K562 (cell line): ENCODE measurements at regions not wholly inside any gene's neighbourhood (a gene's known extent, or its start where the extent isn't known, plus 50 kb on each side); places are given as distances from the start of the nearest gene placed in this dataset.

ENCODE experiments used
- CHCHD3 ChIP-seq: fragments of 250-450 bp; sonication (Bioruptor Pico); IDR thresholded peaks from 2 replicates; pipeline ENCODE4 v2.1.2; 2022; ENCODE audit warnings: mild to moderate bottlenecking
- CTBP1 ChIP-seq: fragments of 450-650 bp; IDR thresholded peaks from 2 replicates; pipeline ENCODE4 v1.6.1; 2016; ENCODE audit warnings: borderline replicate concordance
- DPF2 ChIP-seq: fragments of 450-650 bp; IDR thresholded peaks from 2 replicates; pipeline ENCODE4 v1.6.1; 2016
- EGR1 ChIP-seq: fragments of 450-650 bp; conservative IDR thresholded peaks from 2 replicates; pipeline ENCODE4 v1.6.1; 2017; ENCODE audit warnings: mild to moderate bottlenecking
- FOSL1 ChIP-seq: fragments of 200-800 bp; sonication (Bioruptor generic); conservative IDR thresholded peaks from 2 replicates; pipeline ENCODE4 v1.6.1; 2016; ENCODE audit warnings: missing genetic modification characterization, missing compliant biosample characterization
- FUS ChIP-seq: fragments of 200-400 bp; formaldehyde crosslinking; optimal IDR thresholded peaks from 2 replicates; pipeline ENCODE3; 2017; ENCODE audit warnings: low read depth, low read length
- HDAC2 ChIP-seq: fragments of 450-650 bp; IDR thresholded peaks from 2 replicates; pipeline ENCODE4 v1.6.1; 2016; ENCODE audit warnings: mild to moderate bottlenecking
- HMG20B ChIP-seq: fragments of 250-450 bp; sonication (Bioruptor Pico); IDR thresholded peaks from 2 replicates; pipeline ENCODE4 v1.5.0; 2021; ENCODE audit warnings: mild to moderate bottlenecking
- HNRNPH1 ChIP-seq: fragments of 200-400 bp; formaldehyde crosslinking; optimal IDR thresholded peaks from 2 replicates; pipeline ENCODE3; 2017; ENCODE audit warnings: low read depth, mild to moderate bottlenecking, low read length, moderate library complexity
- KHSRP ChIP-seq: fragments of 450-650 bp; IDR thresholded peaks from 2 replicates; pipeline ENCODE4 v1.6.1; 2017
- KLF16 ChIP-seq: IDR thresholded peaks from 2 replicates; pipeline ENCODE4 v1.6.1; 2016; ENCODE audit warnings: antibody characterized with exemption
- MCM7 ChIP-seq, 2 experiments: fragments of 450-650 bp; IDR thresholded peaks; 2 replicates each; pipeline ENCODE4 v1.6.1; 2016 to 2018
- NUFIP1 ChIP-seq: fragments of 450-650 bp; IDR thresholded peaks from 2 replicates; pipeline ENCODE4 v1.6.1; 2018; ENCODE audit not compliant: partially characterized antibody
- PCBP1 ChIP-seq: fragments of 200-400 bp; formaldehyde crosslinking; IDR thresholded peaks from 2 replicates; pipeline ENCODE4 v1.6.1; 2018; ENCODE audit warnings: mild to moderate bottlenecking, low read depth, low read length; ENCODE audit not compliant: poor library complexity, severe bottlenecking
- PHF20 ChIP-seq: fragments of 450-650 bp; IDR thresholded peaks from 2 replicates; pipeline ENCODE4 v1.6.1; 2018; ENCODE audit not compliant: partially characterized antibody
- PML ChIP-seq: IDR thresholded peaks from 2 replicates; pipeline ENCODE4 v1.6.1; 2012; ENCODE audit warnings: low read length, inconsistent platforms
- RBM17 ChIP-seq: fragments of 200-400 bp; formaldehyde crosslinking; IDR thresholded peaks from 2 replicates; pipeline ENCODE4 v1.6.1; 2017; ENCODE audit warnings: low read depth, mild to moderate bottlenecking, low read length, borderline replicate concordance
- RFX5 ChIP-seq: IDR thresholded peaks from 2 replicates; pipeline ENCODE4 v1.6.1; 2011; ENCODE audit warnings: low read depth, mild to moderate bottlenecking, improper control_type of control experiment, low read length
- SAFB ChIP-seq: fragments of 200-400 bp; formaldehyde crosslinking; IDR thresholded peaks from 2 replicates; pipeline ENCODE4 v1.6.1; 2017; ENCODE audit warnings: low read depth, low read length, borderline replicate concordance
- SMAD1 ChIP-seq: fragments of 150-350 bp; IDR thresholded peaks from 2 replicates; pipeline ENCODE4 v1.6.1; 2014; ENCODE audit warnings: low read length, low read depth; ENCODE audit not compliant: partially characterized antibody
- SMARCA4 ChIP-seq: fragments of 450-650 bp; IDR thresholded peaks from 2 replicates; pipeline ENCODE4 v1.6.1; 2016
- SP1 ChIP-seq: sonication (generic); formaldehyde crosslinking; IDR thresholded peaks from 2 replicates; pipeline ENCODE4 v1.8.1; 2022; ENCODE audit warnings: mild to moderate bottlenecking, missing genetic modification reagents
- STAT5B ChIP-seq: fragments of 250-450 bp; sonication (Bioruptor Pico); IDR thresholded peaks from 2 replicates; pipeline ENCODE4 v1.8.0; 2021; ENCODE audit warnings: mild to moderate bottlenecking, inconsistent platforms
- TRIM24 ChIP-seq, 2 experiments: fragments of 450-650 bp; IDR thresholded peaks; 2 replicates each; pipeline ENCODE4 v1.6.1; 2016
- ZBED1 ChIP-seq: IDR thresholded peaks from 2 replicates; pipeline ENCODE4 v1.6.1; 2014
- TF ChIP-seq, protein P1 (sequence below): fragments of 250-450 bp; sonication (Bioruptor Pico); IDR thresholded peaks from 2 replicates; pipeline ENCODE4 v1.8.0; 2022; ENCODE audit warnings: inconsistent platforms
- TF ChIP-seq, protein P2 (sequence below): fragments of 150-350 bp; conservative IDR thresholded peaks from 2 replicates; pipeline ENCODE4 v1.6.1; 2014; ENCODE audit warnings: low read length

DNA sequence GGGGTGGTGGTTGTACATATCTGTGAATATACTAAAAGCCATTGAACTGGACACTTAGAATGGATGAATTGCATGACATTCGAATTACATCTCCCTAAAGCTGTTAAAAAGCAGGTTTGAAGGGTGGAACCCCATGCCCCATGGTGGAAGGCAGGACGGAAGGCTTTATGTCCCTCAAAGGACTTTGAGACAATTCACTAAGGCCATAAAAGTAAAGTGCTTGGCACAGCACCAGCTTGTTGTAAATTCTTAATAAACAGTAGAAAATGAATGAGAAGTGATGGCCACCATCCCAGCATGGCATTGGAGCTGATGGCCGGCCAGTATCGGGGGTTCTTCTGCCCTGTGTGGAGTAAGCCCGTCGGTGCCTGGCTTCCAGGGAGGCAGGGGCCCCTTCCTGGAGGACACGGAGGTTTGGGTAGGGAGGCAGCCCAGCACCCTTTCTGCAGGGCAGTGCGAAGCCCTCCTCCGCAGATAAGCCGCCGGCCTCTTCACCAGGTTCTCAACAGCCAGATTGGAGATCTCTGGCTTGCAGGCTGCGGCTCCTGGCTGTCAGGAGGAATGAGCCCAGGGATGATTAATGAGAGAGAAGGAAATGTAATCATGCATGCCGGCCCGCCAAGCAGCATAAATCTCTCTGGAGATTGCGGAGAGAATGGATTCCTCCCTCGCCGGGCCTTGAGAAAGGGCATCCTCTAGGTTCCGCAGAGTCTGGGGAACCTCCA, 346.9 kb downstream of the FOXL1 start (continued):
- no peak for TF ChIP-seq STAT5B (CRISPR knock-in tag)
- no peak for TF ChIP-seq SAFB
- peak; percentile 73; the same call in 1 of the 2 replicates for TF ChIP-seq KLF16
- TF ChIP-seq NUFIP1 = no peak
- no peak for TF ChIP-seq HMG20B (CRISPR knock-in tag)
- no peak for TF ChIP-seq SP1 (CRISPR knock-in tag)
- no peak for TF ChIP-seq RFX5
- 0 out of 2 replicates have a peak, but pooled peaks have one; percentile 15 for TF ChIP-seq FOSL1 (tag)
- TF ChIP-seq MCM7 (IDR thresholded peaks at IDR 0.05) = no peak
- TF ChIP-seq PCBP1 = no peak
- TF ChIP-seq RBM17 = no peak
- no peak for TF ChIP-seq FUS
- no peak for TF ChIP-seq PHF20
- no peak for TF ChIP-seq TRIM24 (IDR thresholded peaks at IDR 0.05)
- TF ChIP-seq CHCHD3 (CRISPR knock-in tag) = no peak
- TF ChIP-seq HDAC2 = peak; percentile 55; the same call in 1 of the 2 replicates
- TF ChIP-seq ZBED1 = no peak
- no peak for TF ChIP-seq KHSRP
- TF ChIP-seq, protein P1, sequence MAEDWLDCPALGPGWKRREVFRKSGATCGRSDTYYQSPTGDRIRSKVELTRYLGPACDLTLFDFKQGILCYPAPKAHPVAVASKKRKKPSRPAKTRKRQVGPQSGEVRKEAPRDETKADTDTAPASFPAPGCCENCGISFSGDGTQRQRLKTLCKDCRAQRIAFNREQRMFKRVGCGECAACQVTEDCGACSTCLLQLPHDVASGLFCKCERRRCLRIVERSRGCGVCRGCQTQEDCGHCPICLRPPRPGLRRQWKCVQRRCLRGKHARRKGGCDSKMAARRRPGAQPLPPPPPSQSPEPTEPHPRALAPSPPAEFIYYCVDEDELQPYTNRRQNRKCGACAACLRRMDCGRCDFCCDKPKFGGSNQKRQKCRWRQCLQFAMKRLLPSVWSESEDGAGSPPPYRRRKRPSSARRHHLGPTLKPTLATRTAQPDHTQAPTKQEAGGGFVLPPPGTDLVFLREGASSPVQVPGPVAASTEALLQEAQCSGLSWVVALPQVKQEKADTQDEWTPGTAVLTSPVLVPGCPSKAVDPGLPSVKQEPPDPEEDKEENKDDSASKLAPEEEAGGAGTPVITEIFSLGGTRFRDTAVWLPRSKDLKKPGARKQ (CRISPR knock-in tag) = no peak
- no peak for TF ChIP-seq PML
- no peak for TF ChIP-seq EGR1
- peak; percentile 60; the same call in 1 of the 2 replicates for TF ChIP-seq CTBP1
- TF ChIP-seq DPF2 = no peak
- TF ChIP-seq SMAD1 = no peak
- no peak for TF ChIP-seq SMARCA4
- TF ChIP-seq, protein P2, sequence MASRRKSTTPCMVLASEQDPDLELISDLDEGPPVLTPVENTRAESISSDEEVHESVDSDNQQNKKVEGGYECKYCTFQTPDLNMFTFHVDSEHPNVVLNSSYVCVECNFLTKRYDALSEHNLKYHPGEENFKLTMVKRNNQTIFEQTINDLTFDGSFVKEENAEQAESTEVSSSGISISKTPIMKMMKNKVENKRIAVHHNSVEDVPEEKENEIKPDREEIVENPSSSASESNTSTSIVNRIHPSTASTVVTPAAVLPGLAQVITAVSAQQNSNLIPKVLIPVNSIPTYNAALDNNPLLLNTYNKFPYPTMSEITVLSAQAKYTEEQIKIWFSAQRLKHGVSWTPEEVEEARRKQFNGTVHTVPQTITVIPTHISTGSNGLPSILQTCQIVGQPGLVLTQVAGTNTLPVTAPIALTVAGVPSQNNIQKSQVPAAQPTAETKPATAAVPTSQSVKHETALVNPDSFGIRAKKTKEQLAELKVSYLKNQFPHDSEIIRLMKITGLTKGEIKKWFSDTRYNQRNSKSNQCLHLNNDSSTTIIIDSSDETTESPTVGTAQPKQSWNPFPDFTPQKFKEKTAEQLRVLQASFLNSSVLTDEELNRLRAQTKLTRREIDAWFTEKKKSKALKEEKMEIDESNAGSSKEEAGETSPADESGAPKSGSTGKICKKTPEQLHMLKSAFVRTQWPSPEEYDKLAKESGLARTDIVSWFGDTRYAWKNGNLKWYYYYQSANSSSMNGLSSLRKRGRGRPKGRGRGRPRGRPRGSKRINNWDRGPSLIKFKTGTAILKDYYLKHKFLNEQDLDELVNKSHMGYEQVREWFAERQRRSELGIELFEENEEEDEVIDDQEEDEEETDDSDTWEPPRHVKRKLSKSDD = no peak
- no peak for TF ChIP-seq HNRNPH1
